Activated naive CD8-positive, alpha-beta T cell (primary cell): ENCODE measurements at regions not wholly inside any gene's neighbourhood (a gene's known extent, or its start where the extent isn't known, plus 50 kb on each side); places are given as distances from the start of the nearest gene placed in this dataset.
"Not testable (repeated sequence)": the region's sequence is repeated elsewhere in the genome, so short reads cannot be mapped to it uniquely, and the experiment has no call there.

Experiments used
- H3K27ac Mint-ChIP-seq: one replicate; pipeline ENCODE4 v1.8.0; 2021; ENCODE audit warnings: mixed read lengths
- H3K27me3 Mint-ChIP-seq: one replicate; pipeline ENCODE4 v1.8.0; 2021; ENCODE audit warnings: mixed read lengths
- H3K36me3 Mint-ChIP-seq: one replicate; pipeline ENCODE4 v1.8.0; 2021; ENCODE audit warnings: mixed read lengths
- H3K4me1 Mint-ChIP-seq: one replicate; pipeline ENCODE4 v1.8.0; 2021; ENCODE audit warnings: low read depth, mixed read lengths
- H3K4me3 Mint-ChIP-seq: one replicate; pipeline ENCODE4 v1.8.0; 2021; ENCODE audit warnings: mild to moderate bottlenecking, mixed read lengths
- H3K9me3 Mint-ChIP-seq: one replicate; pipeline ENCODE4 v1.8.0; 2021; ENCODE audit warnings: low read depth, mixed read lengths

DNA sequence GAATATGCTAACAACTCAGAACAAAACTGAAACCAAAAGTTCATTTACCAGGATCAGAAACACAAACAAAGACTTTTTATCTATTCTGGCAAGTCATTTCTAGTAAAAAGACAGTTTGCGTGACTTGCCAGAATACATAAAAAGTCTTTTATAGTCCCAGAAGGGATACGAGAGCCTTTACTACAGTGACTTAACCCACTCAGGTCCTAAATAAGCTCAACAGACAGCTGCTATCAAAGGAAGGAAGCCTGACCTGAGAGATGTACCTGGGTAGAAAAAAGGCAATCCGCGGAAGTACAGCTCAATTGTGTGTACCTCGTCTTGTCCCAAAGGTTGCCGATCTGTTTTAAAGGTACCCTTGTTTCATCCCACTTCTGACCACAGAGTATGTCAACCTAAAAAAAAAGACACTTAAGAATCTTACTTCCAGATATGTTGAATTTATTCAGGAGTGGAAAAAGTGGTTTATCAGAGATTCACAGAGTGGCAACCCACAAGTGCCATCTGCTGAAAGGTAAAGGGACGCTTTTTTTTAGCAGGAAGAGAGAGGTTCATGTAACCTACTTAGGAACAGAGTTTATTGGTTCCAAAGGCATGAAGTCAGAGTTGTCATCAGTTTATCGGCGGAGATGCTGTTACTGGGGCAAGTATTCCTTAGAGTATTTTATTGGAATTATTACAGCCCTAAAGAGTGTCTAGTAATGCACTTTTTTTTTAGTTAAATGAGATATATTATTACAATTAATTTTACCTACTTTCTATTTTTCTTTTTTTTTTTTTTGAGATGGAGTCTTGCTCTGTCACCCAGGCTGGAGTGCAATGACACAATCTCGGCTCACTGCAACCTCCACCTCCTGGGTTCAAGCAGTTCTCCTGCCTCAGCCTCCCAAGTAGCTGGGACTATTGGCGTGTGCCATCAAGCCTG, 69.7 kb upstream of the C1QTNF9B start:
- no peaks in the 10 kb centered on the region for H3K9me3 Mint-ChIP-seq
- no peaks in the 10 kb centered on the region for H3K27me3 Mint-ChIP-seq
- peak overlapping the region; percentile 82 for H3K4me3 Mint-ChIP-seq
- no peaks in the 10 kb centered on the region for H3K36me3 Mint-ChIP-seq
- H3K4me1 Mint-ChIP-seq = peaks cover 15% of the 10 kb centered on the region
- peak overlapping the region; percentile 91 for H3K27ac Mint-ChIP-seq

DNA sequence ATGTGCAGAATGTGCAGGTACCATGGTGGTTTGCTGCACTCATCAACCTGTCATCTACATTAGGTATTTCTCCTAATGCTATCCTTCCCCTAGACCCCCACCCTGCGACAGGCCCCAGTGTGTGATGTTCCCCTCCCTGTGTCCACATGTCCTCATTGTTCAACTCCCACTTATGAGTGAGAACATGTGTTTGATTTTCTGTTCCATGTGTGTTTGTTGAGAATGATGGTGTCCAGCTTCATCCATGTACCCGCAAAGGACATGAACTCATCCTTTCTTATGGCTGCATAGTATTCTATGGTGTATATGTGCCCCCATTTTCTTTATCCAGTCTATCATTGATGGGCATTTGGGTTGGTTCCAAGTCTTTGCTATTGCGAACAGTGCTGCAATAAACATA, 70.5 kb upstream of the C1QTNF9B start:
- H3K9me3 Mint-ChIP-seq, H3K27me3 Mint-ChIP-seq, H3K36me3 Mint-ChIP-seq: not testable (repeated sequence)
- Mint-ChIP-seq H3K4me1 (peaks cover 15% of the 10 kb centered on the region), H3K27ac (peak overlapping the region; percentile 58), H3K4me3 (peak overlapping the region; percentile 70)

DNA sequence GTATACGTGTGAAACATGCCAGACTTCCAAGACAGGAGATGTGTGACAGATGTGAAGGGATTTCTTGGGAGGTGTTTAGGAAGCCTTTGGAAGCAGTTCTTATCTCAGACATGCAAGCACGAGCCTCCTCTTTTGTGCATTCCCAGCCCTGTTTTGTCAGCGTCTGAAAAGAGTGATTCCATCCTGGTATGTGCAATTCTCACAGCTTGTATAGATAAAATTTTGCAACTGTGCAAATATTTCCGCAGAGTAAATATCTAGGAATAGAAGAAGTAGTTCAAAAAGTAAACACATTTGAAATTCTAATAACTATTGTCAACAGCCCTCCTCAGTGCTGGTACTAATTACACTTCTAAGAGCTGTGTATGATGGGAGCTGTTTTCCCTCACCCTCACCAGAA, 72.3 kb upstream of the C1QTNF9B start:
- Mint-ChIP-seq H3K4me1 (peaks cover 15% of the 10 kb centered on the region), H3K27ac (no peak overlapping the region), H3K4me3 (no peak overlapping the region), H3K27me3 (no peaks in the 10 kb centered on the region), H3K9me3 (no peaks in the 10 kb centered on the region), H3K36me3 (no peaks in the 10 kb centered on the region)

DNA sequence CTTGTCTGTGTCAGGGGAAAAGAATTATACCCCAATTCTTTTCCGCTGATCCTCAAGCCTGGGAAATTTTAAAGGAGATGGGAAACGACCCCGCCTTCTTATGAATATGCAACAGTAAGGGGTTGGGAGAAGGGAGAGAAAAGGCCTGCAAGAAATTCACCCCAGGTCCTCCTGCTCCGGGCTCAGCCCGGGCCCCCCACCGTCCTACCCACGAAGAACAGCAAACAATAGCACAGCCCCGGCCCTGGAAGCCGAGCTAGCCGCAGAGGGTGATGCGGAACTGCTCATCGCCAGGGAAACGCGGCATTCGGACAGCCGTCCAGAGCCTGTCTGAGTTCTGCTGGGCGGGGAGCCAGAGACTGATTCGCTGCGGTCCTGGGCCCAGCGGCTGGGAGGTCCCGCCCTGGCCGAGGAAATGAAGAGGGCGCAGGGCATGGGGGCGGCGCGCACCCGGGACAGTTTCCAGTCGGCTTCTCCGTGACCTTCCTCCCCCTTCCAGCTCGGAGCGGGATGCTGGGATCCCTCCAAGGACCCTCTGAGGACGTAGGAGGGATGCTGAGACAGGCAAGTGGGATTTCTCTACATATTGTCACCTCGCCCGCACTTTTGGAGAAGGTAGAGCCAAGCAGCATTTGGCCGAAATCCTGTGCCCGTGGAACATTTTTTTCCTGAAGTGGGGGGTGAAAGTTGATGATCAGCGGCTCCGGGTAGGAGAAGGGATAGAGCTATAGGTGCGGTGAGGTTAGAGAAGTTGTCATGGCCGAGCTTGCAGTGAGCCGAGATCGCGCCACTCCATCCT, 82.3 kb upstream of the C1QTNF9B start:
- Mint-ChIP-seq H3K4me1 (peaks cover 10% of the 10 kb centered on the region), H3K27me3 (peaks cover 8% of the 10 kb centered on the region), H3K36me3 (no peaks in the 10 kb centered on the region), H3K9me3 (no peaks in the 10 kb centered on the region), H3K27ac (peak overlapping the region; percentile 54), H3K4me3 (peak overlapping the region; percentile 91)

DNA sequence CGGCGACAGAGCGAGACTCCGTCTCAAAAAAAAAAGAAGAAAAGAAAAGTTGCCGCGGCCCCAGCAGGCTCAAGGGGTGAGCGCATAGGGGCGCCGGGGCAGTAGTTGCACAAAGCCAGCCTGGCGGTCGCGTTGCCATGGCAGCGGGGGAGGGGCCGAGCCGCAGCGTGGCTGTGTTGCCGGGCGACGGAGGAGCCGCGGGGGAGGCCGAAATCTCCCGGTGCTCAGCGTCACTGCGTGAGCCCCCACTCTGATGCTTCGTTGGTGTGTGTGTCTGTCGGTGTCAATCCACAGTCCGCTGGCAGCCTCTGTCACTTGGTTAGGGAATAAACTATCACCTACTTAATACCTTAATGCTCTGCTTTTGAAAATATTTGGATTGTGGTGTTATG, 82.9 kb upstream of the C1QTNF9B start:
- Mint-ChIP-seq H3K36me3 (no peaks in the 10 kb centered on the region), H3K27me3 (peaks cover 8% of the 10 kb centered on the region), H3K4me3 (peak overlapping the region; percentile 91), H3K4me1 (peaks cover 10% of the 10 kb centered on the region), H3K9me3 (no peaks in the 10 kb centered on the region), H3K27ac (peak overlapping the region; percentile 54)

DNA sequence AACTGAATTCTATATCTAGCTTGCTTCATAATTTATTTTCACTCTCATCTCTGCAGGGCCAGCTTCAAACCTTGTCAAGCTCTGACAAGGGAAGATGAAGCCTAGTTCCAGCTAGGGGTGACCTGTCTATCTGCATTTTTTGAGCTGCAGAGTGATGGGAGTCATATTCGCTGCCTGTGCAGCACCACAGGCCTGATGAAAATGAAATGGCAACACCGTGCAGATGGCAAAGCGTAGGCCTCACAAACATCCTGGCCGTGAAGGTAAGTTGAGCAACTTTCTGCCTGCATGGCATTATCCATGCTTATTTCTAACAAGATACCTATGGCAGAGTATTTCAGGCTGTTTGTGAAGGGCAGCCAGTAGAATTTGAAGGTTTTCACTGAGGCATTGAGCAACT, 86.4 kb upstream of the C1QTNF9B start:
- Mint-ChIP-seq H3K9me3 (no peaks in the 10 kb centered on the region), H3K36me3 (no peaks in the 10 kb centered on the region), H3K4me1 (peaks cover 10% of the 10 kb centered on the region), H3K27me3 (peaks cover 5% of the 10 kb centered on the region), H3K4me3 (no peak overlapping the region), H3K27ac (no peak overlapping the region)

DNA sequence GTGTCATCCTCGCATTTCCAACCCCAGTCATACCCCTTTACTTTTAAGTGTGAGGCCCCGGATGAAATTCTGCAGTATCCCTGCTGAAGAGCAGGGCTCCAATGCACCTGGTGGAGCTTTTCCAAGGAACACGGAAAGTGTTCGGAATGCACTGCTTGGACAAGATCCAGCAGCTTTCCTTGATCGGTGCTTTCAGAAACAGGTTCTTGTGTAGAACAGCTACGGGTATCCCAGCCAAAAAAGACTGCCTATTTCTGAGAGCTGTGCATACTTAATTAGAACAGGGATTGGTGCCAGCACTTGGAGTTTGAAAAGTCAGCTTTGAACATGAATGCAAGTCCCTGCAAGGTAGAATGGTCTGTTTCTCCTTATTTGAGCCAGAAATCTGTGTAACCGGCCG, 87.2 kb upstream of the C1QTNF9B start:
- H3K27ac Mint-ChIP-seq = no peak overlapping the region
- peaks cover 8% of the 10 kb centered on the region for H3K4me1 Mint-ChIP-seq
- H3K4me3 Mint-ChIP-seq = no peak overlapping the region
- no peaks in the 10 kb centered on the region for H3K36me3 Mint-ChIP-seq
- no peaks in the 10 kb centered on the region for H3K9me3 Mint-ChIP-seq
- H3K27me3 Mint-ChIP-seq = peaks cover 1% of the 10 kb centered on the region

DNA sequence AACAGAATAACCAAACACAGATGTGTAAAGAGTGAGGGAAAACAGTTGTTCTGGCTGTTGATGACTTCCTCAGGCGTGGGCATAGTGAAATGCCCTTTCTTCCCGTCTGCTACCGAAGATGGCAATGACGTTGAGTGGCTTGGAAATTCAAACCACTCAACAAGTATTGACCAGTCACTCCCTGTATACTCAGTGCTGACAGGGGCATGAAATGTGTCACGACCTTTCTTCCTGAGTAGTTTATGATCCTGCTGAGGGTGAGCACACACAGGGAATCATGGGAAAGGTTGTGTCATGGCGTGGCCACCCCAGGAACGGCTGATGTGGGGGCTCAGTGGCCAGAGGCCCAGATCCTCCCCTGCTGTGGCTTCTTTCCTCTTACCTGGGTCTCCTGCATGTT, 87.8 kb upstream of the C1QTNF9B start:
- Mint-ChIP-seq H3K36me3 (no peaks in the 10 kb centered on the region), H3K4me1 (peaks cover 3% of the 10 kb centered on the region), H3K27ac (no peak overlapping the region), H3K9me3 (no peaks in the 10 kb centered on the region), H3K27me3 (peaks cover 1% of the 10 kb centered on the region), H3K4me3 (no peak overlapping the region)

DNA sequence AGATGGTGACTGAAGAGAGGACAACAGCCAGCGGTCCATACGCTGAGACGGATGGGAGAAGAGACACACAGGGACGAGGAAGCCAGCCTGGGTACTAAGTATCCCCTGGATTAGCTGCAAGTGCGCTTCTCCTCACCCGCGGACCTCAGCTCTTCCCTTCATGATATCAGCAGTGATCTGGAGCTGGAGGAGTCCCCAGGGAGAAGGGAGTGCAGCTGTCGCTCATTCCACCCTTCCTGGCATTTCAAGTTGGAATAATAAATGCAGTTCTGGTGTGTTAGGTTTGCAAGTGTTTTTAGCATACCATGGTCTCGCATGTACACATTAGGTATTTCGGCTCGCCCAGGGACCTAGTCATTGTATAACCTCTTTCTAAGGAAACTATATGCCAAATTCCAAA, 88.5 kb upstream of the C1QTNF9B start:
- no peaks in the 10 kb centered on the region for H3K4me1 Mint-ChIP-seq
- no peaks in the 10 kb centered on the region for H3K9me3 Mint-ChIP-seq
- H3K27me3 Mint-ChIP-seq = peaks cover 1% of the 10 kb centered on the region
- no peak overlapping the region for H3K27ac Mint-ChIP-seq
- no peaks in the 10 kb centered on the region for H3K36me3 Mint-ChIP-seq
- H3K4me3 Mint-ChIP-seq = no peak overlapping the region

DNA sequence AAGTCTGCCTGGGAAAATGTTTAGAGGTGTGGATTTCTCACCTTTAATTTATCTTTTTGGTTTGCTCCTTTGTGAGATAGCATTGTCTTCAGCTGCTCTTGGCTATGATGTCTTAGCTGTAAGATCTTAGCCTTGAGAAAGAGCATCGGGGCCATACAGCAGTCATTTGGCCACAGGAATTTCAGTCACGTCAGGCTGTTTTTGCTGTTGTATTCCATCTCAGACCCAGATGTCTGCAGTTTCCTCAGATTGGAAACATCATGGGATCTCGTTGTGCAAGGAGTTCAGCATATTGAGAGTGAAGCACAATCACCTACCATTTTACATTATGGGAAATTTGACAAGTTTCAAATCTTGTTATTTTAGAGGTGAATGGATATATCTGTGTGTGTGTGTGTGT, 89.3 kb upstream of the C1QTNF9B start:
- no peak overlapping the region for H3K4me3 Mint-ChIP-seq
- H3K4me1 Mint-ChIP-seq = no peaks in the 10 kb centered on the region
- H3K9me3 Mint-ChIP-seq = no peaks in the 10 kb centered on the region
- no peak overlapping the region for H3K27ac Mint-ChIP-seq
- H3K27me3 Mint-ChIP-seq = peaks cover 2% of the 10 kb centered on the region
- no peaks in the 10 kb centered on the region for H3K36me3 Mint-ChIP-seq

DNA sequence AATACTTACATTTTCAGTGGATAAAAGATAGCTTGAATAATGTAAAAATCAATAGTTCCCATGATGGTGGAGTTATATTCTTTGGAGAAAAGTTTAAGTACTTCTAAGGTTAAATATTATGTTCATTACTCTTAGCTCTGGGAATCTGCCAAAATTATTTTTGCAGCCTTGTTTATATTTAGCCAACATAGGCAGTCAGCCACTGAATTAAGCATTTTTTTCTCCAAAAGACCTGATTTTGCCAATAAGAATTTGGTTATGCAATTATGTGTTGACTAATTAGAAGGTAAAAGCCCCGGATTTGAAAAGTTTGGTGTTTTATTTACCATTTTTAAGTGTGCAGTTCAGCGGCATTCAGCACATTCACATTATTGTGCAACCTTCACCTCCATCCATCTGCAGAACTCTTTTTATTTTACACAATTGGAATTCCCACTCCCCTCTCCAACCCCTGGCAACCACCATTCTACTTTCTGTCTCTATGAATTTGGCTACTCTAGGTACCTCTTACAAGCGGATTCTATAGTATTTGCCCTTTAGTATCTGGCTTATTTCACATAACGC, 90.1 kb upstream of the C1QTNF9B start:
- H3K4me1 Mint-ChIP-seq = no peaks in the 10 kb centered on the region
- no peaks in the 10 kb centered on the region for H3K9me3 Mint-ChIP-seq
- H3K27me3 Mint-ChIP-seq = peaks cover 1% of the 10 kb centered on the region
- H3K4me3 Mint-ChIP-seq = no peak overlapping the region
- H3K36me3 Mint-ChIP-seq = no peaks in the 10 kb centered on the region
- H3K27ac Mint-ChIP-seq = no peak overlapping the region

DNA sequence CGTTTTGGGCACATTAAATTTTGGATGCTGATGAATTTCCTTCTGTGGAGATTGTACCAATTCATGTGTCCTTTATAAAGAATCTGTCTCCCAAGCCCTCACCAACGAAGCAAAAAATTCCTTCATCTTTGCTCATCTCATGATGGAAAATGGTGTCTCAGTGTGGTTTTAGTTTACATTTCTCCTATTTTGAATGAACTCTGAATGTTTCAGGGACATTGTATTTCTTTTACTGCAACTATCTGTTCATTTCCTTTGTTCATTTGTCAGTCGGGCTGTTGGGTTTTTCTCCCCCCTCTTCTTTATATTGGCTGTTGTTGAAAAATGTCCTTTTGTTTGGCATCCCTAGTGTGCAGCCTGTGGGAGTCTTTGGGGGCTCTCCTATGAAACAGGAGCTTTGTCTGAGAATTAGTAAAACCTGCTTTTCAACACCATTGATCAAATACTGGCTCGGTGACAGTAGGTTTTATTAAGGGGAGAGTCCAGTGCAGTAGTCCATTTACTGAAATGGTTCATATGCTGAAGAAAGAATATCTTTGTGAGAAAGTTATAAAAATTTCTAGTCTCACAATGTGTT, 91.3 kb upstream of the C1QTNF9B start:
- Mint-ChIP-seq H3K9me3 (no peaks in the 10 kb centered on the region), H3K4me3 (no peak overlapping the region), H3K27ac (no peak overlapping the region), H3K4me1 (no peaks in the 10 kb centered on the region), H3K27me3 (peaks cover 1% of the 10 kb centered on the region), H3K36me3 (no peaks in the 10 kb centered on the region)

DNA sequence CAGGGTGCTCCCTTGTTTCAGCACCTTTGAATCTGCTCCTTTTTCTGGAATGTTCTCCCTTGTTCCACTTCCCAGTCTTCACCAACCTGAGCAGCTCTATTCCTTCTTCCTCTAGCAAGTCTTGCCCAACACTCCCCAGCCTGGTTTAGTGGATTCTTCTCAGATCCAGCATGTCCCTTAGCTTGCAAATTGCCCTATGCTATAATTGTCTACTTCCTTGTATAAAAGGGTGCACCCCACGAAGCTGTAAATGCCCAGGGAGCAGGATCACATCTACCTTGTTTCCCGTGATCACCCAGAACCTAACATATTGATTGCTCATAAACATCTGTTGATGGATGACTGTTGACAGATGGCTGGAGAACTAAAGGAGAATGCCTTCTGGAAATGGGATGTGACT, 93.2 kb upstream of the C1QTNF9B start:
- Mint-ChIP-seq H3K4me3 (no peak overlapping the region), H3K27ac (no peak overlapping the region), H3K4me1 (peaks cover under 1% of the 10 kb centered on the region), H3K9me3 (no peaks in the 10 kb centered on the region), H3K27me3 (peaks cover 1% of the 10 kb centered on the region), H3K36me3 (no peaks in the 10 kb centered on the region)

DNA sequence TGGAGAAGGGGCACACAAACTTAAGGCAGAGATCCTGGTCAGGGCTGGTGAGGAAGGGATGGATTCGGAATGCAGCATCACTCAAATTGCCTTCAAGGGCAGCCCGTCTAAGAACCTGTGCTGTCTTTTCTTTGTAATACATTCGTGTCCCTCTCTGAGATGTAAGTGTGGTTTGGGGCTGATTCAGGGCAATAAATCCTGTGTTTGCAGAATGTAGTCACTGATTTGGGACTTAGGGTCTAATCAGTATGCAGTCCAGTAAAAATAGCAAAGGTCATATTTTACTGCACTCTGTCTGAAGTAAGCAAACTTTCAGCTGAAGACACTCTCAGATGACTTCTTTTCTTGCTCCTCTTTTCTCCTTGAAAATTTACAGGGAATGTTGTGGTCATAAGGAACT, 93.8 kb upstream of the C1QTNF9B start:
- Mint-ChIP-seq H3K4me3 (no peak overlapping the region), H3K27me3 (peaks cover 1% of the 10 kb centered on the region), H3K27ac (no peak overlapping the region), H3K9me3 (no peaks in the 10 kb centered on the region), H3K4me1 (peaks cover 4% of the 10 kb centered on the region), H3K36me3 (no peaks in the 10 kb centered on the region)
